DND-41 (cell line): ENCODE measurements at regions not wholly inside any gene's neighbourhood (a gene's known extent, or its start where the extent isn't known, plus 50 kb on each side); places are given as distances from the start of the nearest gene placed in this dataset.

Experiments
- ATAC-seq: fragments of 200-7000 bp; cut with Tn5 transposase; 3 replicates; pipeline ENCODE4 v1.9.1; 2021; ENCODE audit warnings: low read depth; ENCODE audit not compliant: insufficient read depth
- DNase-seq: peaks from one replicate; pipeline ENCODE4 v3.0.0-alpha.2; 2020
- H2AFZ ChIP-seq: 2 replicates; pipeline ENCODE4 v1.6.0; 2012; ENCODE audit warnings: low read depth, low read length
- H3K27ac ChIP-seq: 2 replicates; pipeline ENCODE4 v1.5.1; 2012; ENCODE audit warnings: low read length, inconsistent platforms
- H3K27me3 ChIP-seq: fragments of 200-600 bp; sonication (generic); 2 replicates; pipeline ENCODE4 v1.6.0; 2012; ENCODE audit warnings: low read length, mild to moderate bottlenecking, inconsistent platforms; ENCODE audit not compliant: insufficient read depth, poor library complexity
- H3K36me3 ChIP-seq: 2 replicates; pipeline ENCODE4 v1.5.1; 2012; ENCODE audit warnings: low read length, inconsistent platforms; ENCODE audit not compliant: insufficient read depth
- H3K4me1 ChIP-seq: 2 replicates; pipeline ENCODE4 v1.5.1; 2012; ENCODE audit warnings: mild to moderate bottlenecking, low read length; ENCODE audit not compliant: insufficient read depth
- H3K4me2 ChIP-seq: 2 replicates; pipeline ENCODE4 v1.6.0; 2012; ENCODE audit warnings: mild to moderate bottlenecking, moderate library complexity, low read length, inconsistent platforms; ENCODE audit not compliant: insufficient read depth
- H3K4me3 ChIP-seq, 2 experiments: fragments of 200-600 bp in 1 of 2; shearing (Covaris generic) in 1 of 2; 2 replicates each; pipeline ENCODE4 v1.5.1; 2012 to 2016; ENCODE audit warnings: inconsistent platforms in 2 of 2, low read length in 2 of 2, mild to moderate bottlenecking in 2 of 2, low read depth in 1 of 2, moderate library complexity in 1 of 2
- H3K79me2 ChIP-seq: 2 replicates; pipeline ENCODE4 v1.6.0; 2012; ENCODE audit warnings: low read length, inconsistent platforms; ENCODE audit not compliant: insufficient read depth
- H3K9ac ChIP-seq: 2 replicates; pipeline ENCODE4 v1.6.0; 2012; ENCODE audit warnings: low read depth, mild to moderate bottlenecking, inconsistent platforms, low read length, moderate library complexity
- H3K9me3 ChIP-seq: 2 replicates; pipeline ENCODE4 v1.5.1; 2012; ENCODE audit warnings: low read length, moderate library complexity, mild to moderate bottlenecking, inconsistent platforms; ENCODE audit not compliant: insufficient read depth, severe bottlenecking
- H4K20me1 ChIP-seq: 2 replicates; pipeline ENCODE4 v1.6.0; 2012; ENCODE audit warnings: low read length; ENCODE audit not compliant: insufficient read depth
- CTCF ChIP-seq: IDR thresholded peaks from 2 replicates; pipeline ENCODE4 v1.5.1; 2012; ENCODE audit warnings: borderline replicate concordance, low read length, moderate library complexity, mild to moderate bottlenecking; ENCODE audit not compliant: poor library complexity, severe bottlenecking; ENCODE audit errors: extremely low read depth
- EZH2 ChIP-seq: IDR thresholded peaks from 3 replicates; pipeline ENCODE4 v1.6.1; 2012; ENCODE audit warnings: borderline replicate concordance, low read depth, mild to moderate bottlenecking, moderate library complexity, low read length, inconsistent platforms; ENCODE audit not compliant: severe bottlenecking

DNA sequence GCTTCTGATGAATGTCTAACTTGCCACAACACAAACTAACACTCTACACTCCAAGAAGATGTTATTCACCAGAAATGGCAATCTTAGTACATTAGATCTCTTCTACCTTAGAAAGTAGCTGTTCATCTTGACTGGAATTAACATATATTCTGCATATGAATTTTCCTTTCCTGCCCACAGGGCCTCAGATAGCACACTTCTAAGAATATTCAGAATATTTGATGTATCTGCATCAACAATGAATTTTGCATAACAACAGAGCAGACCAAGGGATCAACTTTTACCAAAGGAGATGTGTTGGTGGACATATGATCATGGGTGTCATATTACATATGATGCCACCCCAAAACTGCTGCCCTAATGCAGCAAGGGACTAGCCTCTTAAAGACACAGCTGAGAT is 960.8 kb upstream of the GHITM start:
- no peaks in the 10 kb centered on the region for H3K4me1 ChIP-seq
- H3K36me3 ChIP-seq, result no peaks in the 10 kb centered on the region
- no peaks in the 10 kb centered on the region for H4K20me1 ChIP-seq
- H3K27me3 ChIP-seq, result no peaks in the 10 kb centered on the region
- H3K79me2 ChIP-seq, result no peaks in the 10 kb centered on the region
- H2AFZ ChIP-seq, result no peak overlapping the region
- no peak for DNase-seq
- TF ChIP-seq CTCF, result no peak
- no peak for TF ChIP-seq EZH2
- no peaks in the 10 kb centered on the region for H3K9me3 ChIP-seq
- no peak overlapping the region for H3K9ac ChIP-seq
- no peak overlapping the region for H3K27ac ChIP-seq
- no peak overlapping the region for H3K4me3 ChIP-seq
- ATAC-seq, result no peak
- H3K4me2 ChIP-seq, result no peak overlapping the region

DNA sequence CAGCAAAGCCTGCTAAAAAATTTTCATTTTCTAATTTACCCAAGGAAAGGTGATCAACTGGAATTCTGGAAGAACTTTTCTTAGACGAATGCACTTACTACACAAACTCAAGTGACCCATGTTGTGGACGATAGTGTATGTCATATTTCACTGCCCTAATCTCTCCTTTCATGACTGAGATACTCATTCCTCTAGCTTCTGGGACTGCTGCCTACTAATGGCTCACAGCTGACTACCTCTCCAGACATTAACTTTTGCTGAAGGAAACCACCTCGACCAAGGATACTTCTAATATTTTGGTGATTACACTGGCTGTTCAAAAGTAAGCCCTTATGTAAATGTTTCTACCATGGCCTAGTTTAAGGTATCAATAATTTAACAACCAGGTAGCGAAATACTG is 959.9 kb upstream of the GHITM start:
- ATAC-seq (no peak), DNase-seq (no peak)
- TF ChIP-seq EZH2 (no peak), CTCF (no peak)
- H4K20me1 ChIP-seq, result no peaks in the 10 kb centered on the region
- H3K4me2 ChIP-seq, result no peak overlapping the region
- no peak overlapping the region for H3K4me3 ChIP-seq
- no peaks in the 10 kb centered on the region for H3K36me3 ChIP-seq
- H3K27me3 ChIP-seq, result no peaks in the 10 kb centered on the region
- H3K79me2 ChIP-seq, result no peaks in the 10 kb centered on the region
- no peak overlapping the region for H3K9ac ChIP-seq
- no peaks in the 10 kb centered on the region for H3K4me1 ChIP-seq
- no peak overlapping the region for H2AFZ ChIP-seq
- no peaks in the 10 kb centered on the region for H3K9me3 ChIP-seq
- no peak overlapping the region for H3K27ac ChIP-seq

DNA sequence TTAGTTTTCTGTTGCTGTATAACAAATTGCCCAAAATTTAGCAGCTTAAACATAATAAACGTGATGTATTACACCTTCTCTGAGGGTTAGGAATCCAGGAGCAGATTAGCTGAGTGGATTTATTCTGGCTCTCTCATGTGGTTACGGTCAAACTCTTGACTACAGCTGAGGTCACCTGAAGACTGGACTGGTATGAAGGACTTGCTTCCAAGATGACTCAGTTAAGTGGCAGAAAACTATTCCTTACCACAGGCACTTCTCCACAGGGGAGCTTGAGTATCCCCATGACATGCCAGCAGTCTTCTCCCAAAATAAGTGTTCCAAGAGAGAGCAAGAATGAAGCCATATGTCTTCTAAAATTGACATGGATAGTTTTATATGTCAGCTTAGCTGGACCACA is 957.2 kb upstream of the GHITM start:
- no peaks in the 10 kb centered on the region for H4K20me1 ChIP-seq
- H3K4me1 ChIP-seq, result no peaks in the 10 kb centered on the region
- no peak overlapping the region for H3K27ac ChIP-seq
- H3K27me3 ChIP-seq, result no peaks in the 10 kb centered on the region
- no peaks in the 10 kb centered on the region for H3K36me3 ChIP-seq
- no peak for DNase-seq
- no peak overlapping the region for H2AFZ ChIP-seq
- H3K9me3 ChIP-seq, result no peaks in the 10 kb centered on the region
- no peak for ATAC-seq
- H3K9ac ChIP-seq, result no peak overlapping the region
- H3K4me2 ChIP-seq, result no peak overlapping the region
- TF ChIP-seq EZH2, result no peak
- no peak overlapping the region for H3K4me3 ChIP-seq
- no peaks in the 10 kb centered on the region for H3K79me2 ChIP-seq

GRCh38 chr10:83184641-83185040 is 954.7 kb upstream of the GHITM start:
- H4K20me1 ChIP-seq, result no peaks in the 10 kb centered on the region
- H3K4me3 ChIP-seq, result no peak overlapping the region
- ATAC-seq, result no peak
- no peaks in the 10 kb centered on the region for H3K9me3 ChIP-seq
- DNase-seq, result no peak
- no peaks in the 10 kb centered on the region for H3K36me3 ChIP-seq
- no peaks in the 10 kb centered on the region for H3K79me2 ChIP-seq
- no peaks in the 10 kb centered on the region for H3K27me3 ChIP-seq
- no peak overlapping the region for H2AFZ ChIP-seq
- no peak for TF ChIP-seq EZH2
- no peak for TF ChIP-seq CTCF
- no peak overlapping the region for H3K9ac ChIP-seq
- no peak overlapping the region for H3K4me2 ChIP-seq
- no peaks in the 10 kb centered on the region for H3K4me1 ChIP-seq
- H3K27ac ChIP-seq, result no peak overlapping the region
